ENCODE measurements at regions not wholly inside any gene's neighbourhood (a gene's known extent, or its start where the extent isn't known, plus 50 kb on each side); places are given as distances from the start of the nearest gene placed in this dataset.
"Not testable (repeated sequence)": the region's sequence is repeated elsewhere in the genome, so short reads cannot be mapped to it uniquely, and the experiment has no call there.

DNA sequence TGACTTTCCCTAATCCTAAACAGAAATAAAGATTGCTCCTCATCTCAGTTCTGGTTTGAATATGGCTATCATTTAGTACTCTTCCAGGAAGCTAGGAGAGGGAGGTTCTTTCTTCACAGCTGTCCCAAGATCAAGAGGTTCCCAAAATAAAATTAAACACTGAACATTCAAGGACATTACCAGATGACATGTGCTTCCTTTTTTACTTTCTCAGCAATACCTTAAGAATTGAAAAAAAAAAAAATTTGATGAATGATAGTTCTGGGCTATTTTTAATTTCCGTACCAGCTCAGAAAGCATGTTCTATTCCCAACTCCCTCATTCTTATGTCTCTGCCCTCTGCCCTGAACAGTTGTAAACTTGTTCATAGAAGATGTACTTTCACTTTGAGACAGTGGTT lies 61.7 kb upstream of the MYL1 start:
- POLR2A ChIA-PET = no interaction called here
- DNase-seq (ENCODE audit: extremely low spot score) = no peak
- CTCF ChIA-PET = interaction anchor here (1.3 kb wide), 1 partner anchor 16 kb away, joined by 4 read pairs; no protein-coding TSS in a partner anchor
- TF ChIP-seq, protein P1, sequence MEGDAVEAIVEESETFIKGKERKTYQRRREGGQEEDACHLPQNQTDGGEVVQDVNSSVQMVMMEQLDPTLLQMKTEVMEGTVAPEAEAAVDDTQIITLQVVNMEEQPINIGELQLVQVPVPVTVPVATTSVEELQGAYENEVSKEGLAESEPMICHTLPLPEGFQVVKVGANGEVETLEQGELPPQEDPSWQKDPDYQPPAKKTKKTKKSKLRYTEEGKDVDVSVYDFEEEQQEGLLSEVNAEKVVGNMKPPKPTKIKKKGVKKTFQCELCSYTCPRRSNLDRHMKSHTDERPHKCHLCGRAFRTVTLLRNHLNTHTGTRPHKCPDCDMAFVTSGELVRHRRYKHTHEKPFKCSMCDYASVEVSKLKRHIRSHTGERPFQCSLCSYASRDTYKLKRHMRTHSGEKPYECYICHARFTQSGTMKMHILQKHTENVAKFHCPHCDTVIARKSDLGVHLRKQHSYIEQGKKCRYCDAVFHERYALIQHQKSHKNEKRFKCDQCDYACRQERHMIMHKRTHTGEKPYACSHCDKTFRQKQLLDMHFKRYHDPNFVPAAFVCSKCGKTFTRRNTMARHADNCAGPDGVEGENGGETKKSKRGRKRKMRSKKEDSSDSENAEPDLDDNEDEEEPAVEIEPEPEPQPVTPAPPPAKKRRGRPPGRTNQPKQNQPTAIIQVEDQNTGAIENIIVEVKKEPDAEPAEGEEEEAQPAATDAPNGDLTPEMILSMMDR (IDR thresholded peaks at IDR 0.05; ENCODE audit: control extremely low read depth, extremely low read depth, low read depth, missing control alignments) = no peak

DNA sequence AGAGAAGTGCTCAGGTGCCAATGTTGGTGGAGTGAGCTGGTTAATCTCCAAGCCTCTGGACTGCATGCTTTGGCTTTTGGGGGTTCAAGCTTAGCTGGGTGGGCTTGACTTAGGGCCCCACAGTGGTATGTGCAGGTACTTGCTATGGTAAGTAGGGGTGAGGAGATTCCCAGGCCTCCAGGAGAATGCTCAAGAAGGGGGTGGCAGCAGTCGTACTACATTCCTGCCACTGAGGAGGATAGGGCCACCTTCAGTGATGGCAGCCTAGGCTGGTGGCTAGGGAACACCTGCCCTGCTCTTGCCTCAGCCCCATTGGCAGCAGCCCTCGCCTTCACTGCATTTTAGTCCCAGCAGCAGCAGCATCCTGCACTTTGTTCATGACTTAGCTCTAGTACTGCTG lies 55.6 kb upstream of the MYL1 start:
- CTCF ChIA-PET = no interaction called here
- POLR2A ChIA-PET = no interaction called here
- TF ChIP-seq, protein P1 (IDR thresholded peaks at IDR 0.05; ENCODE audit: control extremely low read depth, extremely low read depth, low read depth, missing control alignments) = no peak

DNA sequence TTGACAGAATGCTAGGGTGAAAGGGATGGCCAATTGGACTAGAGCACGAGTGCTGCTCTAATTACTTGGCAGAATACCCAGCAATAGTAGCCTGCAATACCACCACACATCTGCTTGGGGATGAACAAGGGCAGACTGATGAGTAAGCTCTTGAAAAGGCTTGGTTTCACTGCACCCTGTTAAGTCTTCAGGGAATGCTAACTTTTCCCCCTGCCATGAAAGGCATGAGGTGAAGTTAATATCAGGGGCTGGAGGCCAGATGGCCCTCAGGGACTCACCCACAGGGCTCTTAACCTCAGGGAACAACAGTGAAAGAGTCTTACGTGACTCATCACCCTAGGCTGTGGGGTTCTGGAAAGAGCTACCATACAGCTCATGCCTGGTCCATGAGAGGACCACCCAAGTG lies 51.7 kb upstream of the MYL1 start:
- DNase-seq (ENCODE audit: extremely low spot score) = no peak
- ChIA-PET POLR2A (no interaction called here), CTCF (no interaction called here)
- TF ChIP-seq, protein P1 (IDR thresholded peaks at IDR 0.05; ENCODE audit: control extremely low read depth, extremely low read depth, low read depth, missing control alignments) = no peak

More for the DNA sequence above, 55.6 kb upstream of the MYL1 start:
- DNase-seq (ENCODE audit: extremely low spot score) = no peak

DNA sequence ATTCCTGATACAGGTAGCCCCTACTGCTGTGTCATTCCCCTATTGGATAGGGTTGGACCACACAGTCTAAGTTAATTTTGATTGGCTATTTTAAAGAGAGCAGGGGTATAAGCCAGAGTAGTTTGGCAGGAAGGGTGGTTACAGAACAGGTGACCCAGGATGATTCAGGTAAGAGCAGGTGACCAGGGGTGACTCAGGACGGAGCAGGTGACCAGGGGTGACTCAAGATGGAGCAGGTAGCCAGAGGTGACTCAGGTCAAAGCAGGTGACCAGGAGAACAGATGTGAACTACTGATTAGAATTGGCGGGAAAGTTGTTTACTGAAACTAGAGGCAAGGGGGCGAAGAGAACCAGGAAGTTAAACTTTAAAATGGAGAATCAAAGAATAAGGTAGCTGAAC lies 50.5 kb upstream of the MYL1 start:
- DNase-seq (ENCODE audit: extremely low spot score); CTCF ChIA-PET; POLR2A ChIA-PET: not testable (repeated sequence)
